Naive thymus-derived CD8-positive, alpha-beta T cell (primary cell): ENCODE measurements at regions not wholly inside any gene's neighbourhood (a gene's known extent, or its start where the extent isn't known, plus 50 kb on each side); places are given as distances from the start of the nearest gene placed in this dataset.
A peak's percentile ranks its signal among the peaks of the same experiment; 100 is the strongest.
"Not testable (repeated sequence)": the region's sequence is repeated elsewhere in the genome, so short reads cannot be mapped to it uniquely, and the experiment has no call there.

Source experiments
- ATAC-seq, 2 donors: fragments of 150-1000 bp; cut with Tn5 transposase in 1 of 2; sonication (Bioruptor Pico), chemical (Tn5 transposase) in 1 of 2; 1 replicate in 1 of 2; 2 replicates in 1 of 2; pipeline ENCODE4 v1.10.0; 2021; ENCODE audit warnings: mild to moderate bottlenecking in 2 of 2, moderate library complexity in 2 of 2
- POLR2A ChIA-PET: fragments of 350-600 bp; sonication (Branson Sonifier 250); formaldehyde crosslinking; loops from one replicate; lab custom pipeline; 2021; ENCODE audit warnings: antibody characterized with exemption; lab: Charles Lee
- DNase-seq, 10 donors: peaks; one replicate each; pipeline versions ENCODE4 v3.0.0 to v3.0.0-alpha.2; 2020 to 2022
- H3K27ac Mint-ChIP-seq, 10 donors: one replicate each; pipeline ENCODE4 v1.8.0; 2020 to 2022; ENCODE audit warnings: mild to moderate bottlenecking in 10 of 10, mixed read lengths in 10 of 10, moderate library complexity in 4 of 10, inconsistent platforms in 1 of 10
- H3K27me3 Mint-ChIP-seq, 5 donors: one replicate each; pipeline ENCODE4 v1.8.0; 2021 to 2022; ENCODE audit warnings: mixed read lengths in 5 of 5
- H3K36me3 Mint-ChIP-seq, 3 donors: one replicate each; pipeline ENCODE4 v1.8.0; 2020 to 2022; ENCODE audit warnings: mixed read lengths in 3 of 3, mild to moderate bottlenecking in 2 of 3, inconsistent platforms in 1 of 3
- H3K4me1 Mint-ChIP-seq, 4 donors: one replicate each; pipeline ENCODE4 v1.8.0; 2021 to 2022; ENCODE audit warnings: mixed read lengths in 4 of 4
- H3K4me3 Mint-ChIP-seq, 10 donors: one replicate each; pipeline ENCODE4 v1.8.0; 2020 to 2022; ENCODE audit warnings: mild to moderate bottlenecking in 10 of 10, mixed read lengths in 10 of 10, moderate library complexity in 6 of 10, inconsistent platforms in 1 of 10
- H3K9me3 Mint-ChIP-seq, 9 donors: one replicate each; pipeline ENCODE4 v1.8.0; 2020 to 2022; ENCODE audit warnings: mixed read lengths in 9 of 9, mild to moderate bottlenecking in 3 of 9, inconsistent platforms in 1 of 9, moderate library complexity in 1 of 9

DNA sequence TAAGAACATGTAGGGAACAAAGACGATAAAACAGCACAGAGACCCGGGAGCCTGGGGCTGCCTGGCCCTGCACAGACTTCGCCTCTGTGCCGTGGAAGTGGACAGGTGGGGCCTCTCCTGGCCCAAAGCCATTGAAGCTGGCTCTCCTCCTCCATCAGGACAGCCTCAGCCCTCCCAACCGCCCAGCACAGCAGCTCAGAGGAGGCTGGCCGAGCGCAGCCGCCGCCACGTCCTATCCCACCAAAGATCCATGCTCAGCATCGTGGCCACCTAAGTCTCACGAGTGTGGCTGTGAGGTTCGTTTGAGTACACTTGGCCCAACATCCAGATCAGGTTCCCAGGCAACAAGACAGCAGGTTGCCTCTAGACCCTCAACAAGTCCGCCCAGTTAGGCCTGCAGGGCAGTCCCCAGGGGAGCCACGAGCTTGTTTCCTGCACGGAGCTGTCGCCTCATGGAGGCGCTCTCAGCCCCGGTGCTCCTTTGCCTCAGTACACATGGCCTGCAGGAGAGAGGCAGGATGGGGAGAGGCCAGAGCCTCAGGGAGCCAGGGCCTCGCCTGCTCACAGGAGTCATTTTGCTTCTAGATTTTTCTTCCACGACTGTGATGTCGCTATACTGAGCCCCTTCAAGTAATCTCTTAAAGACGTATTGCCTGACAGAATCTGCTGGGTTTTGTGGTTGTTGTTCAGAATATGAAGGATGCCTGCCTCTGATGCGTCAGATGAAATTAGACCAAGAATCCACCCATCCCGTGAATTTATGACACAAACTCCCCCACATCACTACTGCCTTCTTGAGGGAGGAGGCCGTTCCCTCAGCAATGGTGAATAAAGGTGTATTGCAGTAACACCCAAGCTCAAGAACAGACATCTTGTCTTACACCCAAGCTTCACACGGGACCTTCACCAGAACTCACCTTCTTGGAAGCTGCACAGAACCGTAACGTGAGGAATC is 102.7 kb downstream of the RNASET2 start:
- no peaks in the 10 kb centered on the region for H3K9me3 Mint-ChIP-seq
- H3K36me3 Mint-ChIP-seq = no peaks in the 10 kb centered on the region
- no peak overlapping the region for H3K4me3 Mint-ChIP-seq
- POLR2A ChIA-PET = no interaction called here
- H3K27me3 Mint-ChIP-seq = peaks cover 0 to 1% (median 0%) of the 10 kb centered on the region in 5 donors
- DNase-seq = no peak
- ATAC-seq = no peak
- H3K27ac Mint-ChIP-seq = no peak overlapping the region
- H3K4me1 Mint-ChIP-seq = peaks cover 0 to 7% (median 0%) of the 10 kb centered on the region in 4 donors

DNA sequence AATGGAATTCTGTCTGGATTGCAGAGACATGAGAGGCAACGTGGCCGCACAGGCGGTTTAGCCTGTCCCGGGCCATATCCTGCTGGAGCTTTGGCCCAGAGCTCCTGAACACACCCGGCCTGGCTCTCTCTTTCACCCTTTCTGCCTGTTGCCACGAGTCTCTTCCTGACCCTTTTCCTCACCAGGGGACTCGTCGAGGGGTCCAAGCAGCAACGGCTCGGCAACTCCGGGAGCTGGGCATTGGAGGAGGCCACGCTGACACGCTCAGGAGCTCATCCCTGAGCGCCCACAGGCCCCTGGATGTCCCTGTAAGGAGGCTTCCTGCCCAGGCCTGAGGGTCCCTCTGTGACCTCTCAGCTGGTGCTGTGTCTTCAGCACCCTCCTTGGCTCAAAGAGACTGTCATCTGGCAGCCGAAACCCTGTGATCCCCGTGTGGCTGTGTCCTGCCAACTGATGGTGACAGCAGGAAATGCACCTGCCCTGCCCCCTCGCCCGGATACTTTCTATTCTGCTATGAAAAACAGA is 103.8 kb downstream of the RNASET2 start:
- peaks cover 0 to 2% (median 0%) of the 10 kb centered on the region in 9 donors for H3K9me3 Mint-ChIP-seq
- H3K4me1 Mint-ChIP-seq = peaks cover 0 to 7% (median 0%) of the 10 kb centered on the region in 4 donors
- H3K27ac Mint-ChIP-seq = no peak overlapping the region
- ATAC-seq (no peak), DNase-seq (no peak)
- H3K36me3 Mint-ChIP-seq = no peaks in the 10 kb centered on the region
- H3K4me3 Mint-ChIP-seq = no peak overlapping the region
- POLR2A ChIA-PET = no interaction called here
- H3K27me3 Mint-ChIP-seq = peaks cover 0 to 1% (median 0%) of the 10 kb centered on the region in 5 donors

DNA sequence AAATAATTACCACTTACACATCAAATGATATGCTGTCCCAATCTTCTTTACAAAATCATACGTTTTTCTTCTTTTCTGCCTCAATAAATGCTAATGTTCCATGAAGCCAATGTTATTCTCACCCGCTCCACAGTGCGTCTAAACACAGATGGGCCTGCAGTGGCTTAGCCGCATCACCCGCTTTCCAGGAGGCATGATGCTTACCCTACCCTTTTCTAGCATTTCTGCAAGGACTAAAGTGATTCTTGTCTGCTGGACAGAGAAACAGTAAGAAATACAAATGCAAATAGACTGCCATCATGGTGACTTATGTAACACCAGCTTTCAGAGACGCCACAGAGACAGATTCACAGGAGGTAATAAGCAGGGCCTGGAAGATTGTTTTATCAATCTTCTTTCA is 104.4 kb downstream of the RNASET2 start:
- ATAC-seq (no peak), DNase-seq (no peak)
- Mint-ChIP-seq H3K4me3 (no peak overlapping the region), H3K27ac (no peak overlapping the region), H3K36me3 (no peaks in the 10 kb centered on the region), H3K4me1 (peaks cover 0 to 10% (median 0%) of the 10 kb centered on the region in 4 donors), H3K9me3 (peaks cover 0 to 6% (median 0%) of the 10 kb centered on the region in 9 donors), H3K27me3 (peaks cover 0 to 1% (median 0%) of the 10 kb centered on the region in 5 donors)
- POLR2A ChIA-PET = no interaction called here

DNA sequence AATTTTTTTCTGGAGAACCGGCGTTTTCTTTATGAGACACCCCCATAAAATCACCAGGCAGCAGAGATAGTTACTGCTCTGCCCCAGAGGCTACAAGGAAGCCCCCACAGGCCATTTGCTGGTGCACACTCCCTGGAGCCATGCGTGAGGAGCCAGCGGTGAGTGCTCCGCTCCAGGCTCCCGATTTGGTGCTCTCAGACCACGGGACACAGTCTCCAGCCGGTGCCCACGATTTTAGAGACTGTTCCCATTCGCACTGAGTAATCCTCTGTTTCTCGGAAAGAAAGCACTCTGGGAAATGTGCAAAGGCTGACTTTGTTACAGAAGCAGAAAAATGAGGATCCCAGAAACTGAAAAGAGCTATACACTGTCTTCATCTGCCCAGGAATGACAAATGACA is 104.9 kb downstream of the RNASET2 start:
- ATAC-seq (no peak), DNase-seq (no peak)
- Mint-ChIP-seq H3K27me3 (peaks cover 0 to 1% (median 0%) of the 10 kb centered on the region in 5 donors), H3K27ac (no peak overlapping the region), H3K9me3 (peaks cover 0 to 6% (median 0%) of the 10 kb centered on the region in 9 donors), H3K4me3 (no peak overlapping the region), H3K4me1 (peaks cover 0 to 15% (median 0%) of the 10 kb centered on the region in 4 donors), H3K36me3 (no peaks in the 10 kb centered on the region)
- POLR2A ChIA-PET = no interaction called here

DNA sequence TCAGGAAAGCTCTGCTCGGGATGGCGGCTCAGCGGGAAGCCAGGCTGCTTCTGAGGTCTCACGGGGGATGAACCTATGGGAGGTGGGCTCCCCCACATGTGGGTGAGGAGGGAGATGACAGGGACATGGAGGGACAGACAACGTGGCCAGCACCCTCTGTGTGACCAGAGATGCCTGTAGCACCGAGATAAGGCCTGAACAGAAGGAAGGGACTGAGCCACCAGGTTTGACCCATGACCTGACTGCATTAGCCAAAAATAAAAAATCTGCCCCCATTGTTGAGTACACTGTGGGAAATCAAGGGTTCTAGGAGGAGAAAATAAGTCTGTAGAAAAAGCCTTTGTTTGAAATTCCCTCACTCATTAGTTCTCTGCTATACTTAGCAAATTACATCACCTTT is 105.7 kb downstream of the RNASET2 start:
- POLR2A ChIA-PET = no interaction called here

DNA sequence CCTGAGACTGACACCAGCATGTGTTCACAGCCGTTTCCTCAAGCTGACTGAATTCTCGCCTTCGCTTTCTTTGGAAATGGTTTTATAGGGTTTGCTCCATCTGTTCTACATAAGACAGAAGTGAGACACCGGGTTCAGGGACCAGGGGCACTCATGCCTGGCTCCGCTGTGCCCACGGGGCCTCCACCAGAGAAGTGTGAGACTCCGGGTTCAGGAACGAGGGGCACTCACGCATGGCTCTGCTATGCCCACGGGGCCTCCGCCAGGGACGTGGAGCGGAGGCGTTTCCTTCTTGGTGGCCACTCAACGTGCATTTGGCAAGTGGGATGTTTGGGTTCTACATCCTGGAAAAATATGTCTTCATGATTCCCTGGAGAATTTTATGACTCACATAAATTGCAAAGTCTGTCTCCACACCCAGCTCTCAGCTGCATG is 106.6 kb downstream of the RNASET2 start:
- peaks cover 0 to 15% (median 0%) of the 10 kb centered on the region in 9 donors for H3K9me3 Mint-ChIP-seq
- H3K27ac Mint-ChIP-seq = no peak overlapping the region
- no peaks in the 10 kb centered on the region for H3K36me3 Mint-ChIP-seq
- H3K27me3 Mint-ChIP-seq = peaks cover 0 to 1% (median 0%) of the 10 kb centered on the region in 5 donors
- peak overlapping the region in 1 of 10 donors; percentile 4 for H3K4me3 Mint-ChIP-seq
- DNase-seq (no peak), ATAC-seq (no peak)
- POLR2A ChIA-PET = interaction anchor here (0.5 kb wide), 1 partner anchor 76 kb away, joined by 3 read pairs; no protein-coding TSS in a partner anchor
- peaks cover 0 to 15% (median 0%) of the 10 kb centered on the region in 4 donors for H3K4me1 Mint-ChIP-seq

More for the DNA sequence above, 105.7 kb downstream of the RNASET2 start:
- DNase-seq (no peak), ATAC-seq (no peak)
- Mint-ChIP-seq H3K27me3 (peaks cover 0 to 1% (median 0%) of the 10 kb centered on the region in 5 donors), H3K36me3 (no peaks in the 10 kb centered on the region), H3K9me3 (peaks cover 0 to 8% (median 0%) of the 10 kb centered on the region in 9 donors), H3K4me3 (no peak overlapping the region), H3K4me1 (peaks cover 0 to 15% (median 0%) of the 10 kb centered on the region in 4 donors), H3K27ac (no peak overlapping the region)

DNA sequence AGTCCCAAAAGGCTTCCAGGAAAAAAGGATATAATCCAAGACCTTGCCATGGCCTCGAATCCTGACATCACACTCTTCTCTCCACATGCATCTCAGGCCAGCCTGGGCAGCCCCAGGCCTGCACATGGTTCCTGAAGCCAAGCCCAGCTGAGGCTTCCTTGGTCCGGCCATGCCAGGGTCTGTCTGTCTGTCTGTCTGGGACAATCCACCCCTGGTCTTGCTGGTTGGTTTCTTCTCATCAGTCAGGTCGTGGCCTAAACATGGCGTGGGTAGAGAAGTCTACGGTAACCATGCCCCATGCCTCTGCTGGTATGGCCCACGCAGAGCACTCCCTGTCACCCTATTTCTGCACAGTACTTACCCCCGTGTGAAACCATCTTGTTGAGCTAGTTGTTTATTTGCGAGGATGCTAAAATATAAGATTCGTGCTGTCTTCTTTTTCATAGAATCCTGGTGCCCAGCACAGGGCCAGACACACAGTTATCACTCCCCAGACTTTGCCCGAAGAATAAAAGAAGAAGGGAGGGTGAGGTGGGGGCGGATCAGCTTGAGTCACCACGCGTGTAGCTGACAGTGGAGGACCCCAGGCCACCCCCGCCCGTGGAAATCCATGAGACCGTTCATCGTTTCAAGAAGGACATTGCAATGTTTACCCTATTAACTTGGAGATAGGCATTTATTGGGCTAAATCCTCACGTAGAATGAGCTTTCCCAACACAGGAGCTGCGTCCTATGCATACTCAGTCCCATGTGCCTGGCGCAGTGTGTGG is 107.2 kb downstream of the RNASET2 start:
- POLR2A ChIA-PET = no interaction called here

DNA sequence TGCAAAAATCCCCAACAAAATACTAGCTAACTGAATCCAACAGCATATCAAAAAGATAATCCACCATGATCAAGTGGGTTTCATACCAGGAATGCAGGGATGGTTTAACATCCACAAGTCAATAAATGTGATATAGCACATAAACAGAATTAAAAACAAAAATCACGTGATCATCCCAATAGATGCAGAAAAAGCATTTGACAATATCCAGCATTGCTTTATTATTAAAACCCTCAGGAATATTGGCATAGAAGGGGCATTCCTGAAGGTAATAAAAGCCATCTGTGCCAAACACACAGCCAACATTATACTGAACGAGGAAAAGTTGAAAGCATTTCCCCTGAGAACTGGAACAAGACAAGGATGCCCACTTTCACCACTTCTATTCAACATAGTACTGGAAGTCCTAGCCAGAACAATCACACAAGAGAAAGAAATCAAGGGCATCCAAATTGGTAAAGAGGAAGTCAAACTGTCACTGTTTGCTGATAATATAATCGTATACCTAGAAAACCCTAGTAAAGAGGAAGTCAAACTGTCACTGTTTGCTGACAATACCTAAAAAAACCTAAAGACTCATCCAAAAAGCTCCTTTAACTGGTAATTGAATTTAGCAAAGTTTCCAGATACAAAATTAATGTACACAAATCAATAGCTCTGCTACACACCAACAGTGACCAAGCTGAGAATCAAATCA is 109.8 kb downstream of the RNASET2 start:
- H3K27me3 Mint-ChIP-seq, H3K36me3 Mint-ChIP-seq, ATAC-seq, H3K4me3 Mint-ChIP-seq, POLR2A ChIA-PET, DNase-seq: not testable (repeated sequence)
- Mint-ChIP-seq H3K4me1 (peaks cover 0 to 15% (median 0%) of the 10 kb centered on the region in 4 donors), H3K9me3 (peaks cover 0 to 15% (median 0%) of the 10 kb centered on the region in 9 donors), H3K27ac (peak overlapping the region in 2 of 10 donors; percentile 1 to 13)

More for the DNA sequence above, 107.2 kb downstream of the RNASET2 start:
- DNase-seq = no peak
- no peak for ATAC-seq
- Mint-ChIP-seq H3K27me3 (peaks cover 0 to 3% (median 0%) of the 10 kb centered on the region in 5 donors), H3K9me3 (peaks cover 0 to 15% (median 0%) of the 10 kb centered on the region in 9 donors), H3K4me3 (no peak overlapping the region), H3K4me1 (peaks cover 0 to 15% (median 0%) of the 10 kb centered on the region in 4 donors), H3K36me3 (no peaks in the 10 kb centered on the region), H3K27ac (no peak overlapping the region)

DNA sequence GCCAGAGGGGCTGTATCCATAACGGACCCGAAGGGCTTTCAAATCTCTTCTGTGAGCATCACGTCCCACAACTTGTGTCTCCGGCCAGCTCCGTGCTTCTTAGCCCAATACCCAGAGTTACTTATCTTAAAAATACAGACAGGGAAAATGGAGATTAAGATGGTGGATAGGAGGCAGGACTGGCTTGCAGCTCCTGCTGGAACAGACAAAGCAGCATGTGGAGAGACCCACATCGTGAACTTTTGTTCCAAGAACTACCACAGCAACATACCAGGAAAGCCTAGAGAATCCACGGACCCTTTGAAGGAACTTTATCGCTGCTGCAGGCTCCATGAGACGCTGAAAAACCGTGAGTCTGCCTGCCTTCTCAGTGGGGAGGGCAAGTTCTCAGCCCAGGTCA is 113.7 kb downstream of the RNASET2 start:
- DNase-seq (no peak), ATAC-seq (no peak)
- H3K4me1 Mint-ChIP-seq = peaks cover 0 to 8% (median 0%) of the 10 kb centered on the region in 4 donors
- H3K4me3 Mint-ChIP-seq = no peak overlapping the region
- peaks cover 0 to 15% (median 0%) of the 10 kb centered on the region in 9 donors for H3K9me3 Mint-ChIP-seq
- no peaks in the 10 kb centered on the region for H3K36me3 Mint-ChIP-seq
- POLR2A ChIA-PET = no interaction called here
- no peak overlapping the region for H3K27ac Mint-ChIP-seq
- H3K27me3 Mint-ChIP-seq = peaks cover 0 to 4% (median 2%) of the 10 kb centered on the region in 5 donors

DNA sequence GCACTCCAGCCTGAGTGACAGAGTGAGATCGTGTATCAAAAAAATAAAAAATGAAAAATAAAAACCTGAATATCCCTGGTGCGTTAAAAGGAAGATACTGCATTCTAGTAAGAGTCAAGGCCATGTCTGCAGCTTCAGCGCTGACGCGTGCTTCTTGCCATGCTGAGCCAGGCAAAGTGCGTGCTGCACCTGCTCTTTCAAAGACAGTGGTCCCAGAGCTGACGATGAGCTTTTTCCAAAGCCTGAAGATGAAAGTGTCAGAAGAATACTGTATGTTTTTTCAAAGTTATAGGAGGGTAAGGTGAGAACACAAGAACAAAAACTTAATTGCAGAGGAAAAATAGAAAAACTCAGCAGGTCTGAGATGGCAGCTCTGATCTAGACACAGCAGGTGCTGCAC is 115.1 kb downstream of the RNASET2 start:
- Mint-ChIP-seq H3K36me3 (no peaks in the 10 kb centered on the region), H3K9me3 (peaks cover 0 to 13% (median 0%) of the 10 kb centered on the region in 9 donors), H3K4me3 (no peak overlapping the region), H3K27me3 (peaks cover 0 to 4% (median 2%) of the 10 kb centered on the region in 5 donors), H3K27ac (no peak overlapping the region), H3K4me1 (no peaks in the 10 kb centered on the region)
- no peak for ATAC-seq
- POLR2A ChIA-PET = no interaction called here
- DNase-seq = no peak

DNA sequence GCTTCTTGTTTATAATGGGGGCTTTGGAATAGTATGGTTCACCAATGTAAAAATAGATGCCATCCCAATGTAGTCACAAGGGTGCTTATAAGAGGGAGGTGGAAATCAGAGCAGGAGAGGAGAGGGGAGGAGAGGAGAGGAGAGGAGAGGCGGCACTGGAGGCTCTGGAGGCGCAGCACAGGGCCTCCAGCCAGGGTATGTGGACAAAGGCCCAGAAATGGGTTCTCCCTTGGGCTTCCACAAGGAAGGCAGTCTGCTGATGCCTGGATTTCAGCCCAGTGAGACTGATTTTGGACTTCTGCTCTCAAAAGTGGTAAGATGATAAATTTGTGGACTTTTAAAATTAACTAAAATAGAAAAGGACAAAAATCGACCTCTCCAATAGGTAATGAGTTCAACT is 116.8 kb downstream of the RNASET2 start:
- POLR2A ChIA-PET = no interaction called here
- no peak for DNase-seq
- H3K36me3 Mint-ChIP-seq = no peaks in the 10 kb centered on the region
- no peaks in the 10 kb centered on the region for H3K4me1 Mint-ChIP-seq
- H3K4me3 Mint-ChIP-seq = no peak overlapping the region
- no peak overlapping the region for H3K27ac Mint-ChIP-seq
- no peak for ATAC-seq
- peaks cover 0 to 4% (median 0%) of the 10 kb centered on the region in 9 donors for H3K9me3 Mint-ChIP-seq
- peaks cover 0 to 4% (median 2%) of the 10 kb centered on the region in 5 donors for H3K27me3 Mint-ChIP-seq

DNA sequence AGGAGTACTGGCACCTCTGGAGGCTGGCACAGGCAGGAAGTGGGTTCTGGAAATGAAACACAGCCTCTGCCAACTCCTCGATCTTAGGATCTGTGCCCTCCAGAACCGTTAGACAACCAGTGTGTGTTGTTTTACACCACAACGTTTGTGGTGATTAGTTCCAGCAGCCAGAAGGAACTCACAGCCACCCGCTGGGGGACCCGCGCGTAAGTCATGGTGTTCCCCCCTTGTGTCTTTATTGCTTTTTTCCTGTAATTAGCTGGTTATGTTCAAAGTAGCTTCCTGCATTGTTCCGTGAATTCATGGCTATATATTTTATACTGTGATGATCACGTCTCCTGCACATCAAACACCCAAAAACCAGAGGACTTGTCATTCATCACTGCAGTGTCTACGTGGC is 117.4 kb downstream of the RNASET2 start:
- no peak overlapping the region for H3K27ac Mint-ChIP-seq
- DNase-seq (no peak), ATAC-seq (no peak)
- no peaks in the 10 kb centered on the region for H3K4me1 Mint-ChIP-seq
- no peak overlapping the region for H3K4me3 Mint-ChIP-seq
- peaks cover 0 to 2% (median 0%) of the 10 kb centered on the region in 5 donors for H3K27me3 Mint-ChIP-seq
- H3K9me3 Mint-ChIP-seq = peaks cover 0 to 4% (median 0%) of the 10 kb centered on the region in 9 donors
- no peaks in the 10 kb centered on the region for H3K36me3 Mint-ChIP-seq
- POLR2A ChIA-PET = no interaction called here
